ENCODE measurements at regions not wholly inside any gene's neighbourhood (a gene's known extent, or its start where the extent isn't known, plus 50 kb on each side); places are given as distances from the start of the nearest gene placed in this dataset.
"Not testable (repeated sequence)": the region's sequence is repeated elsewhere in the genome, so short reads cannot be mapped to it uniquely, and the experiment has no call there.

DNA sequence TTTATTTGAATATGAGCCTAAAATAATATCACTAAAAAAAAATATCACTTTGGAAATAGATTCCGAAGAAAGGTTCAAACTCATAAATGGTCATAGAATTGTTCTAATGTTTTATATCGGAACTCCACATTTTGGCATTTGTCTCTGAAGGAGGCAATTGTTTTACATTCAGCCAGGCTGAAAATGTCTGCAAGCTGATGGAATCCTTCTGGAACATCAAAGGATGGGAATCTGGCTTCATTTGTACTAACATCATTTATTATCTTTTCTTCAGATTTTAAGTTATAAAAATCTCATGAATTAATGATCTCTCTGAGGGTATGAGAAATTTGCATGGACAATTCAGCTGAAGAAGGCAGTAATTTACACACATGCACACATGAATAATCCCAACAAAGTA is 251.4 kb upstream of the RGMA start:
- no peak for DNase-seq

- no peak for DNase-seq
Observed at GRCh38 chr15:93333796-93334195, 244.8 kb upstream of the RGMA start.

GRCh38 chr15:93333126-93333525 is 244.1 kb upstream of the RGMA start:
- DNase-seq = not testable (repeated sequence)

- DNase-seq = no peak
Observed at GRCh38 chr15:93332168-93332553, 243.2 kb upstream of the RGMA start.

- no peak for DNase-seq
Observed at GRCh38 chr15:93331545-93332167, 242.6 kb upstream of the RGMA start.

DNA sequence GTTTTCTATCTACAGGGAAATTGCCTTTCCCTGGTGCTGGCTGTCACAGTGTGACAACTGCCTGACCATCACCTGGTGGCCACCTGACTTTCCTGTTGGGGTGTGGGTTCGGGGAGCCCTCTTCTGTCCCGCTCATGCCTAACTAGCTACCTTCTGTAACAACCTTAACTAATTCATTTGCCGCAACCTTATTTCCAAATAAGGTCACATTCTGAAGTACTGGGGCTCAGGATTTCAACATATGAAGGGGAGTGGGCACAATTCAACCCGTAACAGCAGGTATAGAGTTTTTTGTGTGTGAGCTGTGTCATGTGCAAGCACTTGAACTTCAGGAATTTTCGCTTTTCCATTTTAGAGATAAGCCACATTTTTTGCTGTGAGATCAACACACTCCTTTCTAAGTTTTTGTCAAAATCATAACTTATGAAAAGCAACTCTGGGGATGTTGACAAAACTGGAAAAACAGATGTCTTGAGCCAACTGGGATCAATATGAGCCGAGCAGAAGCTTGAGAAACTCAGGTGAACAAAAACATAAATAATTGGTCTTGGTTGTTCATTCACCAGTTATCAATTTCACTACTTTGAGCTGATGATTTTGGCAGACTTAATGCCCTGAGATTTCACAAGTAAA is 242.0 kb upstream of the RGMA start:
- no peak for DNase-seq

- DNase-seq = no peak
Observed at GRCh38 chr15:93327364-93327763, 238.4 kb upstream of the RGMA start.

DNA sequence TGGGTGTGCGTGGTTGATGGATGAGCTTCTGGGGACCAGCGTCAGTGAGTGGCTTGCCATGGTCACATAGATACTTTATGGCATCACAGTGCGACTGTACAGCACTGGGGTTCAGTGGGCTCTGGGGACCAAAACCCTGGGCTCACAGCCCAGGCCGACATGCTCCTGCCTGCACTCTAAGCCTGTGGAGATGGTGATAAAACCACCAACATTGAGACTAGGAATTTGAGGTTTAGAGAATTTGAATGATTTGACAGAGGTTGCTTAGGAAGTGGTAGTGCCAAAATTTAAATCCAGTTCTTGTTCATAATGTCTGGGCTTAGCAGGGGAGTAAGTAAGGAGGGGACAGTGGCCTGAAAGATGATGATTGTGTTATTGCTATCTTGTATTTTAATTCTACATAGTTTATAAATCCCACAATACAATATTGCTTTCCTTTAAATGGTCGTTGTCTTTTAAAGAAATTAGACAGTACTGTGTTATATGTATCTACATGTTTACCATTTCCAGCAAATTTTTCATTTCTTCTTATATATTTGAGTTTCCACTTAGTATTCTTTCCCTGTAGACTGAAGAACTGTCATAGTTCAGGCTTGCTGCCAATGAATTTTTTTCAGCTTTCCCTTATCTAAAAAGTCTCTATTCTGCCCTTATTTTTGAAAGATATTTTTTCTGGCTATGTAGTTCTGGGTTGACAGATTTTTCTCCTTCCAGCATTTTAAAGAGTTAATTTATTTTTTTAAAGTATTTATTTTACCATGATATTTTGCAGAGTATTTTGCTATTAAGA is 235.4 kb upstream of the RGMA start:
- no peak for DNase-seq

GRCh38 chr15:93321881-93322282 is 232.9 kb upstream of the RGMA start:
- DNase-seq = no peak

DNA sequence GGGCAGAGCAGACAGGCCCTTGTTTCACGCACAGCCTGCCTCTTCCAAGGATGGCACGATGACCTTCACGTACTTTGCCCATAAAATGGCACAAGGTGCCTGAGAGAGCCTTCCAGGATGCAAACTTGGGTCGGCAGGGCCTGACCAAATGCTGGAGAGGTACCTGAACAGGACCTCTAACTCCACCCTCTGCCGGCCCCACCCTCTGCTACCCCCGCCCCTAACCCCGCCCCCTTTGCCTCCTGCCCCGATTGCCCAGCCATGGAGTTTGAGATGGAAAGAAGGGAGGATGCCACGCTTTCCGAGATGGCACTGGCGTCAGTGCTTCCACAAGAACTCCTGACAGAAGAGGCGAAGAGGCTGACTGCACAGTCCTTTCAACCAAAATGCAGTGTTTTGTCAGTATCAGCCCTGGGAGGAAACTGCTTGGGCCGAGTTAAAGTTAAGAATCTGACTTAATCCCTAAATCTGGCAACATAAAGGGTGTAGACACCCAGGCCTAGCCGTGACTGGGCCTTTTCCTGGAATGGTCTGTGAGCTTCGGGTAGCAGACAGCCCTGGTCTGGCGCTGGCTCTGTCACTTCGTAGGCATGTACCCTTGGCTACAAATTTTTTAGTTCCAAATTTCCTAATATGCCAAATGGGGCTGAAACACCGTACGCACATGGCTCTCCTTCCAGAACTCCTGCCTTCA is 230.3 kb upstream of the RGMA start:
- no peak for DNase-seq

GRCh38 chr15:93317772-93318171 is 228.8 kb upstream of the RGMA start:
- no peak for DNase-seq

DNA sequence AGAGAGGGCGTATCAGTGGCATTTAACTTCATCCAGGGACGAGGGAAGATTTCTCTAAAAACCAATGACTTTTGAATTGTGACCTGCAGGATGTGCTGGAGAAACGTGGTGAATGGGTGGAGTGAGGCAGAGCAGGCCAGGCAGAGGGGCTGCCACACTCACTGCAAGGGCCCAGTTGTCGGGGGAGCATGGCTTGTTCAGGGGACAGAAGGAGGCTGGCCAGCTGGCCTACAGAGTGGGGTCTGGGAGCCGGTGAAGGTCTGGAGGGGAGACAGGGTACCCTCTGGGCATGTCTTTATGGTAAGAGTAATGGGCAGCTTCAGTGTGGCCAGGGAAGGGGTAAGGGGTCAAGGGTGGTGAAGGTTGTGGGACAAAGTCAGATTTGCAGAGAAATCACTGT is 225.2 kb upstream of the RGMA start:
- DNase-seq = no peak

- no peak for DNase-seq
Observed at GRCh38 chr15:93312891-93313486, 224.0 kb upstream of the RGMA start.

- DNase-seq = no peak
Observed at GRCh38 chr15:93311620-93312019, 222.6 kb upstream of the RGMA start.

DNA sequence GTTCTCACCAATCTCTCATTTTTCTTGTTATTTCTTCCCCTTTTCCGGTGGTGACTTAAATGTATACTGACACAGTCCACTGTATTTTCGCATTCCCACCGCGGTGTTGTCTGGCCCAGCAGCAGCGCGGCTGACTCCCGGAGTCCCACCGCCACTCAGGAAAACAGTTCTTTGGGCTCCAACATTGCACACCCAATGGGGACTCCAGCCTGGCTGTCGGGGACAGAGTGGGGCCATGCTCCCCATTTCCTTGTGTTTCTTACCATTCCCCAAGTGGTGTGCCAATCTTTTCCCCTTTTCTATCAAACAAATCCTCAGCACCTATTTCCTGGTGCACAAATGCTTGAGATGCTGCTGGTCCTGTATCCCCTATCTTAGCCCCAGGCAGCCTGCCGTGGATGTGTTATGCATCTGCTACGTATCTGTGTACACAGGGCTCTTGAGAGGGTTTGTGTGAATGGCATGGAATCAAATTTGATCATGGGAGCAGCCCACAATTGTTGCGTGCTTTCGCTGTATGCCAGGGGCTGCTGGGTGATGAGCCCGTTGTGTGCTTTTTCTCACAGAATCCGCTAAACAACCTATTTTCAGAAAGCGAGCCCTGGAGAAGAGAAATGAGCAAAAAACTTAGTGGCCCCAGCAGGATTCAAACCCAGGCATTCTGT is 219.1 kb upstream of the RGMA start:
- DNase-seq = no peak

DNA sequence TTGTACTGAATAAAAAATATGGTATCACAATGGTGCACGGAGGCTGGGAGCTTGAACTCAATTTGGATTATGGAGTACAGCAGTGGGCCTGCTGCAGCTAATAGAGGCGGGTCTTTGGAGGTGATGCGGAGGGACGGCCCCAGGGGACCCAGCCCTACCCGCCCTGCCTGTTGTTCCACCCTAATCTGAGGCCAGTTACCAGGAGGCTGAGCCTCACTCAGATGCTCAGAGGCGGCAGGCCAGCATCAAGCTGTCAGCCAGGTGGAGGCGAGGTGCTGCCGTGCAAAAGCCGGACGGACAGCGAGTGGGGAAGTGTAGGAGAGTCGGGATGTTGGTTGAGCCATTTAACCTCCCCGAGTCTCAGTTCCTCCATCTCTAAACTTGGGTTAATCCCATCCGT is 218.5 kb upstream of the RGMA start:
- no peak for DNase-seq

DNA sequence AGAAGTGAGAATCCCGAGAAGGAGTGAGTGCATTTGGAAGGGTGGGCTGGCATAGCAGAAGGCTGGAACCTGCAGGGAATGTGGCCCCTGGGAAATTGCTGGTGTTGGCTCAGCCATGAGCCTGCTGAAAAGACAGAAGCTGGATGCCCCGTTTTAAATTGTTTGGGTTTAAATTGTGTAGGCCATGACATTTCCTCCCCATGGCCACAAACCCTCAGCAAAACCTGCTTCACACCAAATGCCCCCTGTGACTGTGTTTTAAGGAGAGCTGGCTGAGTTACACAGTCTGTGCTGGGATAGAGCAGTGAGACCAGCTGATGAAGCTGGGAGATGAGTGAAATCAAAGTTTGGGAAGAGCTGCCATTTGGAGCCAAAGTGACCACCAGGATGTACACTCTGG is 216.3 kb upstream of the RGMA start:
- DNase-seq = no peak

- DNase-seq = no peak
Observed at GRCh38 chr15:93302080-93302765, 213.2 kb upstream of the RGMA start.

DNA sequence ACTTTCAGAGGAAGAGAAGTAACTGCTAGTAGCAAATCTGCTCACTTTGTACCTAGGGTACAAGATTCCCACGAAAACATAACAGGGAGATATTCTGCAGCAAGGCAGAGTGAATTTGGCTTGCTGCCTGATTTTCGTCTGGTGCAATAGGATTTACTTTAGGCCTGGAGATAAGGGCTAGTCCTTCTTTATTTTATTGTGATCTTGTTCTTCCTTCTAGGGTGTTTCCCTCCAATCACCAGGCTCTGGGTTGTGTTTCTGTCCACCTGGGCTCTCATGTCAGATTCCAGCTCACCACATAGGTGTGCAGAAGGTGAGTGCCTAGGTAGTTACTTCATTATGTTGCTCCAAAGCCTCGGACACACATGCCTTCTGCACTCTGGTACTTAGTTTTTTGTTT is 211.8 kb upstream of the RGMA start:
- no peak for DNase-seq

DNA sequence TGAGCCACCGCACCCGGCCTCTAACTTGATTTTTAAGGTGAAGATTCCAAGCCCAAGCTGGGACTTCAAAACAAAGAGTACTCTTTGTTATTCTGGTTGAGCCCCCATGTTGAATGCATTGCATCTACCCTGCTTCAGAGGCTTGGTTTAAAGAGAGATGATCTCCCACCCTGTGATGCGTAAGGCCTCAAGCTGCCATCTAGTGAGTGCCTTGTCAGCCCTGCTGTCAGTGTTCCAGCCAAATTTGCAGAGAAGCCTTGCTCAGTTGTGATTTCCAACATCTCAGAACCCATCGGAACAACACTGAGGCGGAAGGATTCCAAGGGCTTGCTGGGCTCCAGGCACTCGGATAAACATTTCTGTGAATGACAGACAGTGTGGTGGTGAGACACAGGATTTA is 210.7 kb upstream of the RGMA start:
- no peak for DNase-seq

DNA sequence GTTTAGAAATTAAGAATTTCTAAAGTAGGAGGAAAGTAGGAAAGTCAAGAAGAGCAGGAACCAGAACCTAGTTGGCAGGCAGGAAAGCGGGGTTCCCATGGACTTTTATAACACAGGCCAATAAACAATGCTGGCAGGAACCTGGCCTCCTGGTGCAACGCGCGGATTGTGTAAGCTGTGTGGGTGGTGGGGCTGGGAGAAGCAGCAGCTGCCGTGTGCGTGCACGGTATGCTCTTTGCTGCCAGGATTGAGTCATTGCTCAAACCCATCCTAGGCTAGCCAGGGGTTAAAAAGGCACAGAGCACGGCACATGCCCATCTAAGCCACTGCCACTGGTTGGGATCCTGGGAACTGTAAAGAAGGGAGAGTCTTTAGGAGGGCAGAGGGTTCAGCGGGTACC is 209.9 kb upstream of the RGMA start:
- no peak for DNase-seq
